WTC11 (cell line): ENCODE measurements at regions not wholly inside any gene's neighbourhood (a gene's known extent, or its start where the extent isn't known, plus 50 kb on each side); places are given as distances from the start of the nearest gene placed in this dataset.

Experiments
- ATAC-seq: fragments of 200-7000 bp; cut with Tn5 transposase; 2 replicates; pipeline ENCODE4 v1.10.0; 2021; ENCODE audit warnings: mild to moderate bottlenecking, moderate library complexity
- CTCF ChIA-PET: fragments of 300-600 bp; sonication (Branson Sonifier 250); formaldehyde crosslinking; loops from one replicate; lab custom pipeline; 2021; ENCODE audit warnings: antibody characterized with exemption; lab: Charles Lee
- POLR2A ChIA-PET: fragments of 350-600 bp; sonication (Branson Sonifier 250); formaldehyde crosslinking; loops from one replicate; lab custom pipeline; 2021; ENCODE audit warnings: antibody characterized with exemption; lab: Charles Lee
- DNase-seq: peaks from one replicate; pipeline ENCODE4 v3.0.0; 2021; ENCODE audit warnings: low spot score
- H3K27ac Mint-ChIP-seq: 2 replicates; pipeline ENCODE4 v1.8.0; 2021; ENCODE audit warnings: mixed read lengths
- H3K27me3 Mint-ChIP-seq: 2 replicates; pipeline ENCODE4 v1.8.0; 2021; ENCODE audit warnings: low read depth, mild to moderate bottlenecking, moderate library complexity, mixed read lengths
- H3K36me3 Mint-ChIP-seq: 2 replicates; pipeline ENCODE4 v1.8.0; 2021; ENCODE audit warnings: mixed read lengths
- H3K4me1 Mint-ChIP-seq: 2 replicates; pipeline ENCODE4 v1.8.0; 2022; ENCODE audit warnings: mixed read lengths
- H3K4me3 Mint-ChIP-seq: 2 replicates; pipeline ENCODE4 v1.8.0; 2021; ENCODE audit warnings: mild to moderate bottlenecking, moderate library complexity, mixed read lengths
- H3K9me3 Mint-ChIP-seq: 2 replicates; pipeline ENCODE4 v1.8.0; 2021; ENCODE audit warnings: mixed read lengths
- CREB1 ChIP-seq: sonication (generic); formaldehyde crosslinking; IDR thresholded peaks from 2 replicates; pipeline ENCODE4 v1.8.0; 2023; ENCODE audit warnings: mild to moderate bottlenecking, missing genetic modification reagents
- CREM ChIP-seq: sonication (generic); formaldehyde crosslinking; IDR thresholded peaks from 2 replicates; pipeline ENCODE4 v1.8.1; 2022; ENCODE audit warnings: mild to moderate bottlenecking, missing genetic modification reagents, moderate library complexity
- ELF4 ChIP-seq: sonication (generic); formaldehyde crosslinking; IDR thresholded peaks from 2 replicates; pipeline ENCODE4 v1.8.1; 2022; ENCODE audit warnings: low read depth, mild to moderate bottlenecking, moderate library complexity, missing genetic modification reagents
- ETV6 ChIP-seq: sonication (generic); formaldehyde crosslinking; IDR thresholded peaks from 2 replicates; pipeline ENCODE4 v1.8.1; 2022; ENCODE audit warnings: mild to moderate bottlenecking, missing genetic modification reagents
- FOXK1 ChIP-seq: sonication (generic); formaldehyde crosslinking; IDR thresholded peaks from 2 replicates; pipeline ENCODE4 v1.8.0; 2022; ENCODE audit warnings: mild to moderate bottlenecking, moderate library complexity, missing genetic modification reagents
- JAZF1 ChIP-seq: fragments of 250-450 bp; sonication (Bioruptor Pico); IDR thresholded peaks from 2 replicates; pipeline ENCODE4 v1.9.0; 2021; ENCODE audit warnings: moderate library complexity, mild to moderate bottlenecking, inconsistent platforms
- MYBL2 ChIP-seq: sonication (generic); formaldehyde crosslinking; IDR thresholded peaks from 2 replicates; pipeline ENCODE4 v1.8.1; 2023; ENCODE audit warnings: mild to moderate bottlenecking, moderate library complexity, missing genetic modification reagents
- NFYB ChIP-seq: sonication (generic); formaldehyde crosslinking; conservative IDR thresholded peaks from 2 replicates; pipeline ENCODE4 v1.8.0; 2022; ENCODE audit warnings: low read depth, missing genetic modification reagents
- NR1H2 ChIP-seq: sonication (generic); formaldehyde crosslinking; IDR thresholded peaks from 2 replicates; pipeline ENCODE4 v1.9.0; 2021; ENCODE audit warnings: mild to moderate bottlenecking, moderate library complexity, missing genetic modification reagents
- NR2C2 ChIP-seq: sonication (generic); formaldehyde crosslinking; IDR thresholded peaks from 2 replicates; pipeline ENCODE4 v1.8.0; 2022; ENCODE audit warnings: mild to moderate bottlenecking, missing genetic modification reagents
- NR3C1 ChIP-seq: sonication (generic); formaldehyde crosslinking; conservative IDR thresholded peaks from 2 replicates; pipeline ENCODE4 v1.8.1; 2023; ENCODE audit warnings: low read depth, mild to moderate bottlenecking, missing genetic modification reagents
- OVOL2 ChIP-seq: fragments of 250-450 bp; sonication (Bioruptor Pico); IDR thresholded peaks from 2 replicates; pipeline ENCODE4 v1.9.0; 2021; ENCODE audit warnings: mild to moderate bottlenecking, borderline replicate concordance
- PRRX2 ChIP-seq: fragments of 250-450 bp; sonication (Bioruptor Pico); IDR thresholded peaks from 2 replicates; pipeline ENCODE4 v1.8.0; 2021; ENCODE audit warnings: mild to moderate bottlenecking
- RORB ChIP-seq: fragments of 250-450 bp; sonication (Bioruptor Pico); IDR thresholded peaks from 2 replicates; pipeline ENCODE4 v1.9.0; 2021; ENCODE audit warnings: mild to moderate bottlenecking
- SMAD3 ChIP-seq: sonication (generic); formaldehyde crosslinking; IDR thresholded peaks from 2 replicates; pipeline ENCODE4 v1.8.0; 2022; ENCODE audit warnings: missing genetic modification reagents, mild to moderate bottlenecking, borderline replicate concordance
- TEAD1 ChIP-seq: sonication (generic); formaldehyde crosslinking; IDR thresholded peaks from 2 replicates; pipeline ENCODE4 v1.8.0; 2022; ENCODE audit warnings: mild to moderate bottlenecking, missing genetic modification reagents
- TEAD4 ChIP-seq: sonication (generic); formaldehyde crosslinking; IDR thresholded peaks from 2 replicates; pipeline ENCODE4 v1.8.0; 2022; ENCODE audit warnings: mild to moderate bottlenecking, missing genetic modification reagents
- TP53 ChIP-seq: sonication (generic); formaldehyde crosslinking; IDR thresholded peaks from 2 replicates; pipeline ENCODE4 v1.8.1; 2023; ENCODE audit warnings: mild to moderate bottlenecking, missing genetic modification reagents
- ZBTB21 ChIP-seq: sonication (generic); formaldehyde crosslinking; IDR thresholded peaks from 2 replicates; pipeline ENCODE4 v1.8.1; 2023; ENCODE audit warnings: mild to moderate bottlenecking, missing genetic modification reagents, borderline replicate concordance
- ZNF263 ChIP-seq: sonication (generic); formaldehyde crosslinking; IDR thresholded peaks from 2 replicates; pipeline ENCODE4 v1.8.1; 2022; ENCODE audit warnings: low read depth, mild to moderate bottlenecking, moderate library complexity, missing genetic modification reagents
- ZNF671 ChIP-seq: fragments of 250-450 bp; sonication (Bioruptor Pico); IDR thresholded peaks from 2 replicates; pipeline ENCODE4 v1.8.0; 2021; ENCODE audit warnings: mild to moderate bottlenecking
- TF ChIP-seq, protein P1 (sequence below): sonication (generic); formaldehyde crosslinking; IDR thresholded peaks from 2 replicates; pipeline ENCODE4 v1.8.0; 2023; ENCODE audit warnings: missing genetic modification reagents
- TF ChIP-seq, protein P2 (sequence below): sonication (generic); formaldehyde crosslinking; conservative IDR thresholded peaks from 2 replicates; pipeline ENCODE4 v1.8.1; 2022; ENCODE audit warnings: mild to moderate bottlenecking, missing genetic modification reagents
- TF ChIP-seq, protein P3 (sequence below): fragments of 250-450 bp; sonication (Bioruptor Pico); IDR thresholded peaks from 2 replicates; pipeline ENCODE4 v1.9.0; 2021; ENCODE audit warnings: moderate library complexity, mild to moderate bottlenecking, inconsistent platforms, borderline replicate concordance
- TF ChIP-seq, protein P4 (sequence below): sonication (generic); formaldehyde crosslinking; IDR thresholded peaks from 2 replicates; pipeline ENCODE4 v1.8.1; 2023; ENCODE audit warnings: mild to moderate bottlenecking, missing genetic modification reagents, moderate library complexity
- TF ChIP-seq, protein P5 (sequence below): sonication (generic); formaldehyde crosslinking; IDR thresholded peaks from 2 replicates; pipeline ENCODE4 v1.8.1; 2022; ENCODE audit warnings: missing genetic modification reagents, borderline replicate concordance

DNA sequence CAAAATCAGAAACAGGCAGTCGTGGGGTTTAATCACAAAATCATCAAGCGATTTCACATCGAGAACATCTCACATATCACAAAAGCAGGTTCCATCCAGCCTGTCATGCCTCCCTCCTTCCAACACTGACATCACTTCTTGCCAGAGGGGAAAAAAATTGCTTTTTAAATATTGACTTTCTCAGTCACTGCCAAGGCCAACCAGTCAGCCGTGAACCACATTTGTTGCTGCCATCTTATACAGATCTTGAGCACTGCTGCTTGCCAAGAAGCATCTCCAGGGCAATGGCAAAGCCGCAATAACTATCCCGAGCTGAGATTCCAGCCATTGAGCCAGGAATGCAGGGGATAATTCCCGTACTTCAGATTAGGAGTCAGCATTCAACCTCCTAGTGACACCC, 174.6 kb downstream of the ANXA2 start:
- ATAC-seq (no peak), DNase-seq (no peak)
- Mint-ChIP-seq H3K9me3 (no peaks in the 10 kb centered on the region), H3K4me1 (peaks cover 17% of the 10 kb centered on the region), H3K4me3 (no peak overlapping the region), H3K27me3 (no peaks in the 10 kb centered on the region), H3K36me3 (no peaks in the 10 kb centered on the region), H3K27ac (no peak overlapping the region)
- ChIA-PET POLR2A (interaction anchor here (0.7 kb wide), 1 partner anchor 1898 kb away, joined by 3 read pairs; no protein-coding TSS in a partner anchor), CTCF (interaction anchor here (1.3 kb wide), 2 partner anchors 8 to 306 kb away, joined by 3 to 6 read pairs; no protein-coding TSS in a partner anchor)
- TF ChIP-seq ELF4 (CRISPR knock-in tag) = no peak
- TF ChIP-seq CREM (CRISPR knock-in tag) = no peak
- TF ChIP-seq TEAD1 = no peak
- no peak for TF ChIP-seq CREB1
- TF ChIP-seq, protein P1, sequence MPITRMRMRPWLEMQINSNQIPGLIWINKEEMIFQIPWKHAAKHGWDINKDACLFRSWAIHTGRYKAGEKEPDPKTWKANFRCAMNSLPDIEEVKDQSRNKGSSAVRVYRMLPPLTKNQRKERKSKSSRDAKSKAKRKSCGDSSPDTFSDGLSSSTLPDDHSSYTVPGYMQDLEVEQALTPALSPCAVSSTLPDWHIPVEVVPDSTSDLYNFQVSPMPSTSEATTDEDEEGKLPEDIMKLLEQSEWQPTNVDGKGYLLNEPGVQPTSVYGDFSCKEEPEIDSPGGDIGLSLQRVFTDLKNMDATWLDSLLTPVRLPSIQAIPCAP (CRISPR knock-in tag) = no peak
- TF ChIP-seq ZBTB21 (CRISPR knock-in tag) = no peak
- TF ChIP-seq OVOL2 (CRISPR knock-in tag) = no peak
- no peak for TF ChIP-seq ZNF263 (CRISPR knock-in tag)
- TF ChIP-seq, protein P2, sequence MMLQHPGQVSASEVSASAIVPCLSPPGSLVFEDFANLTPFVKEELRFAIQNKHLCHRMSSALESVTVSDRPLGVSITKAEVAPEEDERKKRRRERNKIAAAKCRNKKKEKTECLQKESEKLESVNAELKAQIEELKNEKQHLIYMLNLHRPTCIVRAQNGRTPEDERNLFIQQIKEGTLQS = no peak

DNA sequence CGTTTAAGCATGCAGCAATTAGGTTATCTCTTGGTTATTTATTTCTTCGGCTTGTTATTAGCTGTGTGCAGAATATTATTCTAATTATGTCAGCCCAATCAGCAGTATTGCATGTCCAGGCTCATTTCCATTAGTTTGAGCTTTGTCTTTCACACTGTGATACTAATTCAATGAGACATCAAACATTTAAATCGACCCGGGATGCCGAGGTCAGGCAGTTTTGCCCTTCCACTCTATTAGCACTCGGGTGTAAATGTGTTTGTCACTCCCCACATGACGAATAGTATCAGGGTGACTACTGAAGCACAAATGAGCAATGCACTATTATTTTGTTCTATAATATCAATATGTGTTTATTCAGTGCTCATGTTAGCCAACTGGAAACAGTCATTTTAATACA, 170.9 kb downstream of the ANXA2 start:
- H3K9me3 Mint-ChIP-seq = no peaks in the 10 kb centered on the region
- ChIA-PET POLR2A (no interaction called here), CTCF (interaction anchor here (1.1 kb wide), 1 partner anchor 309 kb away, joined by 4 read pairs; no protein-coding TSS in a partner anchor)
- no peak overlapping the region for H3K27ac Mint-ChIP-seq
- ATAC-seq (no peak), DNase-seq (no peak)
- H3K4me3 Mint-ChIP-seq = no peak overlapping the region
- no peaks in the 10 kb centered on the region; the same call in 1 of the 2 replicates for H3K27me3 Mint-ChIP-seq
- no peak for TF ChIP-seq NR1H2 (CRISPR knock-in tag)
- TF ChIP-seq TEAD4 = no peak
- TF ChIP-seq, protein P3, sequence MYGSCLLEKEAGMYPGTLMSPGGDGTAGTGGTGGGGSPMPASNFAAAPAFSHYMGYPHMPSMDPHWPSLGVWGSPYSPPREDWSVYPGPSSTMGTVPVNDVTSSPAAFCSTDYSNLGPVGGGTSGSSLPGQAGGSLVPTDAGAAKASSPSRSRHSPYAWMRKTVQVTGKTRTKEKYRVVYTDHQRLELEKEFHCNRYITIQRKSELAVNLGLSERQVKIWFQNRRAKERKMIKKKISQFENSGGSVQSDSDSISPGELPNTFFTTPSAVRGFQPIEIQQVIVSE (CRISPR knock-in tag) = no peak
- TF ChIP-seq RORB (CRISPR knock-in tag) = no peak
- TF ChIP-seq NFYB (CRISPR knock-in tag) = no peak
- TF ChIP-seq, protein P2 = no peak
- TF ChIP-seq TP53 (CRISPR knock-in tag) = no peak
- TF ChIP-seq, protein P4, sequence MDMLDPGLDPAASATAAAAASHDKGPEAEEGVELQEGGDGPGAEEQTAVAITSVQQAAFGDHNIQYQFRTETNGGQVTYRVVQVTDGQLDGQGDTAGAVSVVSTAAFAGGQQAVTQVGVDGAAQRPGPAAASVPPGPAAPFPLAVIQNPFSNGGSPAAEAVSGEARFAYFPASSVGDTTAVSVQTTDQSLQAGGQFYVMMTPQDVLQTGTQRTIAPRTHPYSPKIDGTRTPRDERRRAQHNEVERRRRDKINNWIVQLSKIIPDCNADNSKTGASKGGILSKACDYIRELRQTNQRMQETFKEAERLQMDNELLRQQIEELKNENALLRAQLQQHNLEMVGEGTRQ (CRISPR knock-in tag) = no peak
- TF ChIP-seq FOXK1 (CRISPR knock-in tag) = no peak
- no peak for TF ChIP-seq ZNF671 (CRISPR knock-in tag)
- TF ChIP-seq MYBL2 (CRISPR knock-in tag) = no peak
- H3K36me3 Mint-ChIP-seq = no peaks in the 10 kb centered on the region
- peaks cover 25% of the 10 kb centered on the region for H3K4me1 Mint-ChIP-seq

DNA sequence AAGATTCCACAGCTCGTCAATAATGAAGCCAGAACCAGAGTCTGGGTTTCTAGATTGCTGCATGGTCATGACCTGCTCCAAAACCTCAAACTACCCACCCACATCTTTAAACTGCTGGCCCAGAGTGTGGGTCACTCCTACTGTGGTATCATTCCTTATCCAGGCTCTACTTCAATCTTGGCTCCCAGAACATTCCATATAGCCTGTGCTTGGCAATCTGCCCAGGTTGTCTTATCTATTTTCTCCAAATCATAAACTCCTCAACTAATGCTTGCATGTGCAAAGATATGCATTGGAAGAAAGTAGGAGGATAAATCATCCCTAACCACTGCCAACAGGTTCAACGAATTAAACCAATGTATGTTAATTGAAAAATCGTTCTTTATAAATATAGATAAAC, 169.7 kb downstream of the ANXA2 start:
- no peak for ATAC-seq
- Mint-ChIP-seq H3K27ac (no peak overlapping the region), H3K36me3 (no peaks in the 10 kb centered on the region), H3K4me3 (no peak overlapping the region), H3K9me3 (no peaks in the 10 kb centered on the region), H3K27me3 (no peaks in the 10 kb centered on the region; the same call in 1 of the 2 replicates), H3K4me1 (peaks cover 23% of the 10 kb centered on the region)
- ChIA-PET CTCF (interaction anchor here (1.1 to 1.5 kb wide), 2 partner anchors 97 to 311 kb away, joined by 4 read pairs; no protein-coding TSS in a partner anchor), POLR2A (no interaction called here)
- DNase-seq = no peak
- TF ChIP-seq JAZF1 (no peak), NR3C1 (CRISPR knock-in tag) (no peak), NR2C2 (no peak), SMAD3 (CRISPR knock-in tag) (no peak), ETV6 (CRISPR knock-in tag) (no peak), ZNF263 (CRISPR knock-in tag) (no peak), PRRX2 (CRISPR knock-in tag) (no peak)
- TF ChIP-seq, protein P1 (CRISPR knock-in tag) = no peak
- TF ChIP-seq, protein P3 (CRISPR knock-in tag) = no peak
- TF ChIP-seq, protein P5, sequence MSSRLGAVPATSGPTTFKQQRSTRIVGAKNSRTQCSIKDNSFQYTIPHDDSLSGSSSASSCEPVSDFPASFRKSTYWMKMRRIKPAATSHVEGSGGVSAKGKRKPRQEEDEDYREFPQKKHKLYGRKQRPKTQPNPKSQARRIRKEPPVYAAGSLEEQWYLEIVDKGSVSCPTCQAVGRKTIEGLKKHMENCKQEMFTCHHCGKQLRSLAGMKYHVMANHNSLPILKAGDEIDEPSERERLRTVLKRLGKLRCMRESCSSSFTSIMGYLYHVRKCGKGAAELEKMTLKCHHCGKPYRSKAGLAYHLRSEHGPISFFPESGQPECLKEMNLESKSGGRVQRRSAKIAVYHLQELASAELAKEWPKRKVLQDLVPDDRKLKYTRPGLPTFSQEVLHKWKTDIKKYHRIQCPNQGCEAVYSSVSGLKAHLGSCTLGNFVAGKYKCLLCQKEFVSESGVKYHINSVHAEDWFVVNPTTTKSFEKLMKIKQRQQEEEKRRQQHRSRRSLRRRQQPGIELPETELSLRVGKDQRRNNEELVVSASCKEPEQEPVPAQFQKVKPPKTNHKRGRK (CRISPR knock-in tag) = no peak
- TF ChIP-seq, protein P4 (CRISPR knock-in tag) = no peak
